GM21528 (cell line): ENCODE measurements at regions not wholly inside any gene's neighbourhood (a gene's known extent, or its start where the extent isn't known, plus 50 kb on each side); places are given as distances from the start of the nearest gene placed in this dataset.
"Not testable (repeated sequence)": the region's sequence is repeated elsewhere in the genome, so short reads cannot be mapped to it uniquely, and the experiment has no call there.

ENCODE experiments used
- ATAC-seq: cut with Tn5 transposase; IDR thresholded peaks from one replicate; pipeline ENCODE4 v1.9.1; 2021; ENCODE audit warnings: mild to moderate bottlenecking, moderate library complexity; ENCODE audit not compliant: unreplicated experiment, low FRiP score

- ATAC-seq = no peak
These were observed 277.0 kb downstream of the WDR11 start for GRCh38 chr10:121128164-121128563.

DNA sequence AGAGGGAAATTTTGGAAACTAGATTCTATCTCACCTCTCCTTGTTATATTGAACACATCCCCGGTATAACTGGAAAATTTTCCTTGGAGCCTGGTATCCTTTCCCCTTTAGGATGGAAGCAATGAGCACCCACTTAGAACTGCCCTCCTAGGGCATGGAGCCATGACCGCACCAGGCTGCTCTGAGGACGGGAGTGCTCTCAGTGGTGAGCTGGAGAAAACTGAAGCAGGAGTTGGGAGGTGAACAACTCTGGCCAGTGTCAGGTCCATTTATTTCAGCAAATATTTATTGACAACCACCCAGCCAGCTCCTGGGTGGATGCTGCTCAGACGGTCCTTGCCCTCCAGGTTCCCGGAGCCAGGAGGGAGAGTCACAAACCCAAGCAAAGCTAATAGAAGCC is 278.1 kb downstream of the WDR11 start:
- no peak for ATAC-seq

- ATAC-seq = no peak
These were observed 279.2 kb downstream of the WDR11 start for GRCh38 chr10:121130382-121130781.

DNA sequence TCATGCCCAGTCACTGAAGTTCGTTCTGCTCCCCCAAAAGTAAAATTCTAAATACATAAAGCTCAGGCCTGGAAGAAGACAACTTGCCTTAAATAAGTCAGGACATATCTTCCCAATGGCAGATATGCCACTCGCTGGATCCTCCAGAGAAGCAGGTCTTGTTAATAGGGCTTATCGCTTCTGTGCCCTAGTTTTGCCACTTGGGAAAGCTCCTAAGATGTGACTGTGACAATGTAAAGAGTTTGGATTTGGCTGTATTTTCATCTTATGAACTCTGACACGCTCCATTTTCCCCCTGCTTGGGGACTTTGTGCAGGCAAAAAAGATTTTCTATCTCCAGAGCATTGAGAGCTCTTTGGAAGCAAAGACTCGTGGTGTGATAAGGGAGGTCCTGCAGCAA is 279.9 kb downstream of the WDR11 start:
- no peak for ATAC-seq

GRCh38 chr10:121131426-121132265 is 280.5 kb downstream of the WDR11 start:
- ATAC-seq = no peak

- no peak for ATAC-seq
These were observed 281.1 kb downstream of the WDR11 start for GRCh38 chr10:121132273-121132672.

- no peak for ATAC-seq
These were observed 282.7 kb downstream of the WDR11 start for GRCh38 chr10:121133901-121134300.

DNA sequence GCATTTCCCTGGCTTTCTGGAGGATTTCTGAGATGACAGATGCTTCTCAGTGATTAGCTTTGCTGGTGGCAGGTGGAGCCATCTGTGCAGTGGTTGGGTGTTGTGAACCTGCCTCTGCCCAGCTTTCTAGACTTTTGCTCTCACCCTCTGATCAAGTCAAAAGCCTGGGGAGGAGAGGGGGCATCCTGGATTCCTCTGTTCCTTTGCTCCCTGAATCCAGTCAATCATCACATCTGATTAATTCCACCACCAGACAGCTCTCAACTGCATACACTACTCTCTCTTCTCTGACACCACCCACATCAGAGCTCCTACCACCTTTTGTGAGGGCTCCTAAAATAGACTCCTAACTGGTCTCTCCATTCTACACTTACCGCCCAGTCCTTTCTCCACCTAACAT is 283.5 kb downstream of the WDR11 start:
- no peak for ATAC-seq

GRCh38 chr10:121135512-121135911 is 284.4 kb downstream of the WDR11 start:
- ATAC-seq = no peak

- no peak for ATAC-seq
These were observed 286.4 kb downstream of the WDR11 start for GRCh38 chr10:121137533-121137932.

DNA sequence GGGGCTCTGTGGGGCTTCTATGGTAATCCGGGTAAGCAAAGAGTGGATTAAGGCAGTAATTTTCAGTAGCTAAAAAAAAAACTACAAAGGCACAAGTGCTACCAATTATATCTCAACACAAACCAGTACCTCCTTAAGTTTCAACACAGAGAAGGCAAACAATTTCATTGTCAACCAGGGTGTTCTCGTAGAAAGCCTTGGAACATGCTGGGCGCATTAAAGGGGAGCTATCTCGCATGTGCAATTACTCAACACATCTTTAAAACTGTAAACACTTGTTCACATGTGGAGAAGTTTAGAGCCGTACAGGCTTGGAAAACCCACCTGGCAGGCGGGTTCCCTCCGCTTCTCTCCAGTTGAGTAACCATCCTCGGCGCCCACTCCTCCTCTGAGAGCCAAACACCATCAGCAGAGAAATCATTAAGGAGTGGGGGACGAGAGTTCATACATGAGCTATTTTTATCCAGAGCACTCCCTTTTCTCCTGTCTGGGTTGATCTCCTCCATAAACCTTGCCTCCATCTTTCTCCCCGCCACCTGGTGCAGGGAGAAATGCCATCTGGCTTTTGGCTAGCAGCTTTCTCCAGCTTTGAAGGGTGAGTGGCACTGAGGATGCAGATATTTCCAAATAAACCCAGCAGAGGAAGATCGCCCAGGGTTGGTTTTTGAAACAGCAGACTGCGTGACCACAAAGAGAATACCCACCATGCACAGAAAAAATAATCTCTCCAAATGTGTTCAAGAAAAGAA is 287.1 kb downstream of the WDR11 start:
- ATAC-seq = no peak

GRCh38 chr10:121138918-121139317 is 287.8 kb downstream of the WDR11 start:
- ATAC-seq = no peak

GRCh38 chr10:121145802-121146395 is 294.7 kb downstream of the WDR11 start:
- ATAC-seq = not testable (repeated sequence)

GRCh38 chr10:121148921-121149320 is 297.8 kb downstream of the WDR11 start:
- ATAC-seq = no peak

DNA sequence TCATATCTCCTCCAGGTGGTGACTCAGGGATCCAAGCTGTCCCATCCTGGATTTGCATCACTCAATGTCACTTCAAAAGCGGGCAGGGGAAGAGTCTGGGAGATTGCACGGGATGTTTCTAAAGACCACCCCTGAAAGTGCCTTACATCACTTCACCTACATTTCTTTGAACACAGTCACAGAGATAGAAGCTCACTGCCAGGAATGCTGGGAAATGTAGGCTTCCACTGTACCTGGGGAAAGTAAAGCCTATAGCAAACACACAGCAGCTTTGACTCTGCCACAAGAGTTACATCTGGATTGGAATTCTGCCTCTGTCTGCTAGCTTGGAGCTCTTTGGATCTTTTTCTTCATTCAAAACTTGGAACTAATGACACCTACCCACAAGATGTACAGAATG is 300.9 kb downstream of the WDR11 start:
- ATAC-seq = no peak

- ATAC-seq = no peak
These were observed 301.8 kb downstream of the WDR11 start for GRCh38 chr10:121152935-121153334.

DNA sequence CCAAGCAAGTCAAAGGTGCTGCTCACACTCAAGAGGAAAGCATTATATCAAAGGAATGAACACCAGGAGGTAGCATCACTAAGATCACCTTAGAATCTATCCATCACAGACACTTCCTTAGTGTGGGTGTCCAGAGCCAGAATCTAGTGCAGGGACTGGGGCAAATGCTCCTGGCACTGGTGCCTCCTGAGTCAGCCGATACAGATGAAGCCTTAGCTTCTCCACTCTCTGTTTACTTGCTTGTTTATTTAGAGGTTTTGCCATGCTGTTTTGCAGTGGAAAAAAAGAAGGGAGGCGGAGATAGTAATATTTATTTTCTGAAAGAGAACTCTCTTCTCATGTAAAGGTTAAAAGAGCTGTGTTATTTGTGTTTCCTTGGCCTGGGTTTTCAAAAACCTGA is 303.1 kb downstream of the WDR11 start:
- no peak for ATAC-seq

DNA sequence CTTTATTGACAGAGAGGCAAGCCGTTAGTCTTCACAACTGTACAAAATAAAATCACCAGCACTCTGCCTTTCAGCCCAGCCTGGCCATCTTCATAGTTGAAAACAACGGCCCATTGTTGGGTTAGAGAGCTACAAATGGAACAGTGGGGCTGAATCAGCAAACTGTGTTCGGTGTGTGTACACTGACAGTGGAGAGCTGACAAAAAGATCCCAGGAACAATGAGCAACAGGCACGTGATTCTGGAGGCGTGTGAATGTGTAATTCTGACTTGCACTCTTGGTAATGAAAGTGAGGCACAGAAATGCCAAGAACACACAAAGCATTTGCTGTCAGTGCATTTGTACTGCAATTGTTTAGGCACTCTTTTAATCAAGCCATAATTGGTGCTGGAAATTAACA is 303.7 kb downstream of the WDR11 start:
- no peak for ATAC-seq

- no peak for ATAC-seq
These were observed 304.7 kb downstream of the WDR11 start for GRCh38 chr10:121155742-121156474.

GRCh38 chr10:121157998-121158397 is 306.8 kb downstream of the WDR11 start:
- ATAC-seq = no peak
